ENCODE measurements at regions not wholly inside any gene's neighbourhood (a gene's known extent, or its start where the extent isn't known, plus 50 kb on each side); places are given as distances from the start of the nearest gene placed in this dataset.

DNA sequence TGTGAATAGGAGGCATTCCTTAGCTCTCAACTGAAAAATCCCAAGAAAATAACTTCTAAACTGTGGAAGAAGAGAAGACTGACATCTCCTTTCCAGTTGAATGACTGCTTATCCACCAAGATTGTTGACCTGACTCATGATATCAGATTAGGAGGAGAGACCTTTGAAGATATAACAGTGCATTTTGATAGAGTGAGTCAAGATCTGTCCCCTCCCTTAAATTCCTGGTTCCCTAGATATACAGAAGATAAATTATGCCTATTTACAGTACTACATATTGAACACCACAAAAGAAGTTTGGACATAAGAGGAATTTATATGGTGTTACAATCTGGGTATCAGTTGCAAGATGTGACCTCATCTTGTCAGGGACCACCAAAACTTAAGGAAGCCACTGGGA, 285.3 kb upstream of the ZSWIM2 start:
- no peaks in the 10 kb centered on the region for H3K36me3 ChIP-seq
- no peaks in the 10 kb centered on the region for H3K9me3 ChIP-seq
- H3K4me1 ChIP-seq, result no peaks in the 10 kb centered on the region
- H3K27ac ChIP-seq, result no peak overlapping the region
- no peak for DNase-seq
- H3K4me3 ChIP-seq, result no peak overlapping the region
- intact Hi-C loops (cut with DNase I), result no loop called here
- TF ChIP-seq, protein P1, sequence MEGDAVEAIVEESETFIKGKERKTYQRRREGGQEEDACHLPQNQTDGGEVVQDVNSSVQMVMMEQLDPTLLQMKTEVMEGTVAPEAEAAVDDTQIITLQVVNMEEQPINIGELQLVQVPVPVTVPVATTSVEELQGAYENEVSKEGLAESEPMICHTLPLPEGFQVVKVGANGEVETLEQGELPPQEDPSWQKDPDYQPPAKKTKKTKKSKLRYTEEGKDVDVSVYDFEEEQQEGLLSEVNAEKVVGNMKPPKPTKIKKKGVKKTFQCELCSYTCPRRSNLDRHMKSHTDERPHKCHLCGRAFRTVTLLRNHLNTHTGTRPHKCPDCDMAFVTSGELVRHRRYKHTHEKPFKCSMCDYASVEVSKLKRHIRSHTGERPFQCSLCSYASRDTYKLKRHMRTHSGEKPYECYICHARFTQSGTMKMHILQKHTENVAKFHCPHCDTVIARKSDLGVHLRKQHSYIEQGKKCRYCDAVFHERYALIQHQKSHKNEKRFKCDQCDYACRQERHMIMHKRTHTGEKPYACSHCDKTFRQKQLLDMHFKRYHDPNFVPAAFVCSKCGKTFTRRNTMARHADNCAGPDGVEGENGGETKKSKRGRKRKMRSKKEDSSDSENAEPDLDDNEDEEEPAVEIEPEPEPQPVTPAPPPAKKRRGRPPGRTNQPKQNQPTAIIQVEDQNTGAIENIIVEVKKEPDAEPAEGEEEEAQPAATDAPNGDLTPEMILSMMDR (IDR thresholded peaks at IDR 0.05), result no peak
- TF ChIP-seq POLR2AphosphoS5 (IDR thresholded peaks at IDR 0.05), result no peak
- no peak for TF ChIP-seq EP300 (IDR thresholded peaks at IDR 0.05)
- no peak for TF ChIP-seq POLR2A (IDR thresholded peaks at IDR 0.05)
- H3K27me3 ChIP-seq, result no peaks in the 10 kb centered on the region

DNA sequence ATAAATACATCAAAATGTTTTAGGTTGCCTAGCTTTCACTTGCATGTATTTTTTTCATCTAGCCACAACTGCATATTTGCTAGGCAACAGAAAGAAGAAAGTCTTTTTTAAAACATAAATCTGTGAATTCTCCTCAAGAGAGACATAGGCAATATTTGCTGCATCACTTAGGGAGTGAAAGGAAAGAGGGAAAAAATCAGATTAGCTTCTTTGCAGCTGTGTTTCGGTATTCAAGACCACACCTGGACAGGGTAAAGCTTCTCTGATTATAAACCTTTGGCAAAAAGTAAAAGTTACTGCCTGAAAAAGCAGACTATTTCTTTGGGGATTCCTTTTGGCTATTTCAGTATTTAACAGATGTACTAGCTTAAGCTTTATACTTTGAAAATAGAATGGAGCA, 280.9 kb upstream of the ZSWIM2 start:
- no peak overlapping the region for H3K4me3 ChIP-seq
- intact Hi-C loops (cut with DNase I), result no loop called here
- no peaks in the 10 kb centered on the region for H3K4me1 ChIP-seq
- no peaks in the 10 kb centered on the region for H3K27me3 ChIP-seq
- no peak for DNase-seq
- H3K27ac ChIP-seq, result no peak overlapping the region
- 80 to 81% methylated on average over 1 of the region's 1 CpG for WGBS, 2 donors
- no peaks in the 10 kb centered on the region for H3K9me3 ChIP-seq
- TF ChIP-seq, protein P1 (IDR thresholded peaks at IDR 0.05), result no peak
- no peak for TF ChIP-seq POLR2A (IDR thresholded peaks at IDR 0.05)
- no peak for TF ChIP-seq POLR2AphosphoS5 (IDR thresholded peaks at IDR 0.05)
- TF ChIP-seq EP300 (IDR thresholded peaks at IDR 0.05), result no peak
- no peaks in the 10 kb centered on the region for H3K36me3 ChIP-seq

DNA sequence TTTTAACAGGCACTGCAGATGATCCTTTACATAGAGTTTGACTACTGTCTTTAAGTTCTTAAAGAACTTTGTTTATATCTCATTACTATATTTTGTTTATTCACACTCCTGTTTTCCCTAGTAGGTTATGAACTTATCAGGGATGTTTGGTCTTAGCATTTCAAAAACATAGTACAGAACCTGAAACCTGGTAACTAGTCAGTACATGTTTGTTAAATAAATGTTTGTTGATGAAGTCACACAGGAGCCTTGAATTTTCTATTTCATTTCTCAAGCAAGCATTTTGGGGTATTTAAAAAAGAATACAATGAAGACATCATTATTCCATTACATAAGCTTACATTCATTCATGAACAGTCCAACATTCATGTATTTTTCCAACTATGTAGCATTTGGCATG, 280.3 kb upstream of the ZSWIM2 start:
- Histone ChIP-seq H3K4me1 (no peaks in the 10 kb centered on the region), H3K4me3 (no peak overlapping the region), H3K27ac (no peak overlapping the region), H3K27me3 (no peaks in the 10 kb centered on the region), H3K36me3 (no peaks in the 10 kb centered on the region), H3K9me3 (no peaks in the 10 kb centered on the region)
- intact Hi-C loops (cut with DNase I), result no loop called here
- TF ChIP-seq POLR2A (IDR thresholded peaks at IDR 0.05), result no peak
- DNase-seq, result no peak

DNA sequence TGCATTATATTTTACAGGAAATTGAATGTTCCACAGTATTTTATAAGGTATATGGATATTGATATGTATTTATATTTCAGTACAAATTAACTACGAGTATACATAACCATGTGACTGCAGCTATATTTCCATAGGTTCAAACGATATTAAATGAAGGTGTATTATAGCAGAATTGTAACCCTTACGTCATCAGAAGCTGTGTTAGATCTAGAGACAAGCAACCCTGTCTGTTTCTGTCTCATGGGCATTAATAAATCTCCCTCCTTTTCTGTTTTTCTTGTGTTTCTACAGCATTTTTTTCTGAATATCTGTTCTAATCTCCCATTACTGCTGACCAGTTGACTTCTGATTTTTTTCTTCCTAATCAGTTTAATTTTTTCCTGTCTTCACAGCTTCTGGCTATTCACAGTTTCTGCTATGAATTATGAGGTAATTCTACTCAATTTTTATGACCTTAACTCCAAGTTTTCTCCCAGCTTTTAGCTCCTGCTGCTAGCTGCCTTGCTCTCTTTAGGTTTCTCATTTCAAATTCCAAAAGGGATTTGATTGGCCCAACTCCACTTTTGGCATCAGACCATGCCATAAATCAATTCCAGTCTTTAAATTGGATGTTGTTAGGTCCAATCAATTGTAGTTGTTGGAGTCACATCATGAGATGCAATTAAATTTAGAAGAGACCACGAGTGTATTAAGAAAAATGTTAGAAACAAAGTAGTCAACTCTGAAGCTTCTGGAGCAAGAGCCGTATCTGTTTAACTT, 277.5 kb upstream of the ZSWIM2 start:
- Histone ChIP-seq H3K27ac (no peak overlapping the region), H3K4me3 (no peak overlapping the region), H3K36me3 (no peaks in the 10 kb centered on the region), H3K4me1 (no peaks in the 10 kb centered on the region), H3K9me3 (no peaks in the 10 kb centered on the region), H3K27me3 (no peaks in the 10 kb centered on the region)
- intact Hi-C loops (cut with DNase I), result no loop called here
- 62 to 80% methylated on average over 5 of the region's 5 CpGs for WGBS, 2 donors
- TF ChIP-seq POLR2A (IDR thresholded peaks at IDR 0.05) (no peak), POLR2AphosphoS5 (IDR thresholded peaks at IDR 0.05) (no peak), EP300 (IDR thresholded peaks at IDR 0.05) (no peak)
- TF ChIP-seq, protein P1 (IDR thresholded peaks at IDR 0.05), result no peak
- DNase-seq, result no peak

DNA sequence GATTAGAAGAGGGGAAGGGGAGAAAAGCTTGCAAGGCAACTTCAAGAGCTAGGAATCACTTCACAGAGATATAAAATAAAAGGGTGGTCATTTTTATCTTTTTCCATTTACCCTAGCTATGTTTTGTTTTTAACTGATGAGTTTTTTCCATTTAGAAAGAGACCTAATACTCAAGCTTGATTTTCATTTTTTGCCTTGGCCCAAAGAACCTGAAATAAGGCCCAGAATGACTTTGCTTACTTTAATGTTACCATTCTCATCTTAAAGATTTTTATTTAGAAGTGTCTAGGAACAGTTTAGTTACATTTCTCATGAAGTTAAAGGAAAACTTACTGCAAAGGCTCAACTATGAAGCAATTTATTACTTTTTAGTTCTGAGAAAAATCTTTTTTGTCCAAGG, 276.3 kb upstream of the ZSWIM2 start:
- intact Hi-C loops (cut with DNase I), result no loop called here
- H3K9me3 ChIP-seq, result no peaks in the 10 kb centered on the region
- no peaks in the 10 kb centered on the region for H3K27me3 ChIP-seq
- DNase-seq, result no peak
- H3K36me3 ChIP-seq, result no peaks in the 10 kb centered on the region
- TF ChIP-seq POLR2AphosphoS5 (IDR thresholded peaks at IDR 0.05) (no peak), EP300 (IDR thresholded peaks at IDR 0.05) (no peak), POLR2A (IDR thresholded peaks at IDR 0.05) (no peak)
- TF ChIP-seq, protein P1 (IDR thresholded peaks at IDR 0.05), result no peak
- H3K27ac ChIP-seq, result no peak overlapping the region
- no peaks in the 10 kb centered on the region for H3K4me1 ChIP-seq
- no peak overlapping the region for H3K4me3 ChIP-seq

Measured in sigmoid colon (tissue), 6 donors.